GM19452 (cell line): ENCODE measurements at regions not wholly inside any gene's neighbourhood (a gene's known extent, or its start where the extent isn't known, plus 50 kb on each side); places are given as distances from the start of the nearest gene placed in this dataset.

Source experiments
- ATAC-seq: cut with Tn5 transposase; IDR thresholded peaks from one replicate; pipeline ENCODE4 v1.9.1; 2021; ENCODE audit not compliant: unreplicated experiment

DNA sequence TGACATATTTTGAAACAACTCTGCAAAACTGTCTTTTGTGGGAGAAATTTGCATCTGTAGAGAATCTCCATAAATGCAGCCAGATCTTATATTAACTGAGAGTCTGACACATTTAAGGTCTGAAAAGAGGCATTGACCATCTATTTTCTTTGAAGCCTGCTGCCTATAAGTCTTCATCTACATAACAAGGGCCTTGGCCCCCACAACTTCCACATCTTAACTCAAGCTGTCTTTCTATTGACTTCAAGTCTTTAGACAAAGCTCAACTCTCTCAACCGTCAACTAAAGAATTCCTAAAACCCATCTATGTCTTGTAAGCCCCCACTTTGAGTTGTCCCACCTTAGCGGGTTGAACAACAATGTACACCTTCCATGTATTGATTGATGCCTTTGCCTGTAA is 72.4 kb upstream of the ADCY1 start:
- no peak for ATAC-seq

DNA sequence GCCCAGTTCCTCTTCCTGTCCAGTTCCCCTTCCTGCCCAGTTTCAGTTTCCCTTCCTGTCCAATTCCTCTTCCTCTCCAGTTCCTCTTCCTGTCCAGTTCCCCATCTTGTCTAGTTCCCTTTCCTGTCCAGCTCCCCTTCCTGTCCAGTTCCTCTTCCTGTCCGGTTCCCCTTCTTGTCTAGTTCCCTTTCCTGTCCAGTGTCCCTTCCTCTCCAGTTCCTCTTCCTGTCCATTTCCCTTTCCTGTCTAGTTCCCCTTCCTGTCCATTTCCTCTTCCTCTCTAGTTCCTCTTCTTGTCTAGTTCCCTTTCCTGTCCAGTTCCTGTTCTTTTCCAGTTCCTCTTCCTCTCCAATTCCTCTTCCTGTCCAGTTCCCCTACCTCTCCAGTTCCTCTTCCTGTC is 68.1 kb upstream of the ADCY1 start:
- no peak for ATAC-seq

DNA sequence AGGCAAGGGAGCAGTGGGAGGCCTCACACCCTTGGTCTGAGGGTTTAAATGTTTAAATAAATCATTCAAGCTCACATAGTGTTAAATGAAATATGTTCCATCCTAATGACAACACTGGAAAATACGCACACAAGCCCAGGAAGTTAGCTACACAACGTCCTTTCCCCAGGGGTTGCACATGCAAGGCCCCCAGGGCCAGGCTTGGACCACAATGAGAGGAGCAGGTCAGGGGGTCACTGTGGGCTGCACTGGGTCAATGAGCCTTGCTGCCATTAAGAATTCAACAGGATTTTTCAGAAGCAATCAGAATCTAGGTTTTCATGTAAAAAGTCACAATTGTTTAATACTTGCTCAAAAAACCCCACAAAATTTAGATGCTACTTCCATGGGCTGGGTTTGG is 64.9 kb upstream of the ADCY1 start:
- ATAC-seq, result no peak

DNA sequence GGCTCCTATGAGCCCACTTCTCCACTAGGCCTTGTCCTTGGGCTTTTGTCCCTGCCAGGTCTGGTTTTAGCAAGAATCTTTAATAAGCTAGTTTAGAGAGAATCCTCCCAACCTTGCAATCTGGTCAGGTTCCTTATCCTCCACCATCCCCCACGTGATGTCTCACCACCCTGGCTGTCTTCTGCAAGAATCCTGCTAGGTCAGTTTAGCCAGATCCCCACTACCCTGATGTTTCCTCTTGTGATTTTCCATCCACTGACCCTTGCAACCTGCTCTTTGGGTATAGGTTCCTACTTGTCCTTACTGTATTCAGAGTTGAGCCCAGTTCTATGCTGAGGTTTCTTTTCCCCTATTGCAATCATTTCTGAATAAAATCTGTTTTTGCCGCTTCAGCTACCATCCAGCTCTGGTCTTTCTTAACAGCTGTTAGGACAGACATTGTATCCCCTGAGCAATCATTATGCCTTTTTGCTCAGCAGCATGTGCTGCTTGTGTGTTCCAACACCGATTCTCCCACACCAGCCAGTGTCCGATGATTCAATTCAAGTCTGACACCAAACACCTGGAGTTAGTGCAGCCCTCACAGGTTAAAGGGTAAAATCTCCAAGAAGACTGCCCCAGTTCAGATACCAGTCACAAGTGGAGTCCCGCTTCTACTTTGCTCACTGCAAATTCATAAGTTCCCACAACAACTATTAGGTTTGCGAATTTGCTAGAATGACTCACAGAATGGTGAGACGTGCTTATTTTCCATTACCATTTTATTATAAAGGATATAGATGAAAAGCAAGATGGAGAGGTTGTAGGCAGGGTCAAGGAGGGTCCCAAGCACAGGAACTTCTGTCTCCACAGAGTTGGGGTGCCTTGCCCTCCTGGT is 62.2 kb upstream of the ADCY1 start:
- no peak for ATAC-seq

DNA sequence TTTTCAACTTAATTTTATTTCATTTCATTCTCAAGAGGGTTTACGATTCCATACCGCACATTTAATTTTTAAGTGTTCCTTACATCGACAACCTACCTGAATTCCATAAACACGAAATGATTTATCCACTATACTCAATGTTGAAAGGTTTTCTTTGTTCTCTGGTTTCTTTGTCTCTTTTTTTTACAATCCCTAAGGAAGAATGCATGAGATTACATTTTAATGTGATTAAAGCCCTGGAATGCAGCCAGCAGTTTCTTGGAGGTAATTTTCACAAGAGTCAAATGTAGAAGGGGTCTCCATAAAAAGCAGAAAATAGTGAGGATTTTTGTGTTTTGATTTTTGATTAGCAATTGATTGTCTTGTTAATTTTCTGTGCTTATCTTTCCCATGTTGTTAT is 59.2 kb upstream of the ADCY1 start:
- ATAC-seq, result no peak

DNA sequence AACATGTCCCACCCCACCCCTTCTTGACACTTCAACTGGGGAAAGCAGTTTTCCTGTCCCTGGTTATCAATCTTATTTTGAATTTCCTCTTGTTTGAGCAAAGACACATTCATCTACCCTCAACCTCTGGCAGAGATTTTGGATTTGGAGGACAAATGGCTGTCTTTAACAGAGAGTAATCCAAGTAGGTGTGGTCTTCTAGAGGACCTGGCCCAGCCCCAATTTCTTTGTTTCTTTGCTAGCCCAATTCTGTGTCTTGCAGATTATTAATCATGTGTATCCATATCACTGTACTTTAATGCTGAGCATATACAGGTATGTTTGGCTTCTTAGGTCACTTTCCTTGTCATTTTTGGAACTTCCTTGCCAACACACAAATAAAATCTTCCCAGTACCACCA is 58.8 kb upstream of the ADCY1 start:
- no peak for ATAC-seq
